Gastroesophageal sphincter (tissue), 3 donors: ENCODE measurements at regions not wholly inside any gene's neighbourhood (a gene's known extent, or its start where the extent isn't known, plus 50 kb on each side); places are given as distances from the start of the nearest gene placed in this dataset.

Source experiments
- CTCF ChIP-seq, 4 experiments: fragments of 200-600 bp in 2 of 4; fragments of 450-650 bp in 2 of 4; sonication (generic) in 1 of 4; IDR thresholded peaks; one replicate each; pipeline ENCODE4 v1.5.1; 2017 to 2019; ENCODE audit warnings: antibody characterized with exemption in 4 of 4, mild to moderate bottlenecking in 2 of 4, moderate library complexity in 2 of 4
- EP300 ChIP-seq: sonication (generic); formaldehyde crosslinking; IDR thresholded peaks from one replicate; pipeline ENCODE4 v1.6.1; 2017; ENCODE audit warnings: antibody characterized with exemption, mild to moderate bottlenecking
- POLR2A ChIP-seq, 2 donors: fragments of 450-650 bp; IDR thresholded peaks; one replicate each; pipeline ENCODE4 v1.6.1; 2017; ENCODE audit warnings: antibody characterized with exemption in 2 of 2, mild to moderate bottlenecking in 2 of 2, moderate library complexity in 1 of 2

DNA sequence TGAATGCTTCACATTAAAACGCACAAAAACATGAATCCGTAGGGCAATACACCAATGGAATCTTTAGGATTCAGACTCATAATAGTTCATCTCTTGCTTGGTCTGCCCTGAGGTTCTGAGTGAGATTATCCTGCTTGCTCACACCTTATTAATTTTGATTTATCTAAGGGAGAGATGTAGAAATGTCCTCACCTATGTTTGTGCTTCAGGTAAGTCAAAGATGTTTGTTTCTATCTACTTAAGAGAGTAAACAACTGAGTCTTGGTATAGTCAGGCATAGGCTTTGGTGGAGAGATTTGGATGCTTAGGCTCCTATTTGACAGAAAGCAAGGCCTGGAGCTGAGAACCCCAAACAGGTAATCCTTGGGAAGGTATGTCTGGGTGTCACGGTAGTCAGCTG, 231.0 kb upstream of the TNP1 start:
- TF ChIP-seq POLR2A (IDR thresholded peaks at IDR 0.05) (no peak), CTCF (IDR thresholded peaks at IDR 0.05) (no peak), EP300 (no peak)
